ENCODE measurements at regions not wholly inside any gene's neighbourhood (a gene's known extent, or its start where the extent isn't known, plus 50 kb on each side); places are given as distances from the start of the nearest gene placed in this dataset.

DNA sequence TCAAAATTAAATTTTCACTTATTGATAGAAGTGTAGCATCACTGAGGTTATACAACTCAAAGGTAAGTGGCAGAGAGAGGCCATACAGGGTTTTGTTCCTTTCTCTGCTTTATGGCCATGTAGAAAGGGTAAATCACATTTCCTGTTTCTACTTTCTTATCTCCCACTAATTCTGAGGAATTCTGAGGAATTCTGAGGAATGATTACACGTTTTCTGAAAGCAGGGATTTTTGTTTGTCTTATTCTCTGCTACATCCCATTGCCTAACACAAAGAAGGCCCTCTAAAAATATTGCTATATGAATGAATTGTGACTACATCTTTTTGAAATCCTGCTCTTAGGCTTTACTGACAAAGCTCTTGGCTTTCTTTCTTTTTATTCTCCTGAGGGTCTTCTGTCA is 516.9 kb upstream of the ZNF608 start:
- DNase-seq, result no peak

DNA sequence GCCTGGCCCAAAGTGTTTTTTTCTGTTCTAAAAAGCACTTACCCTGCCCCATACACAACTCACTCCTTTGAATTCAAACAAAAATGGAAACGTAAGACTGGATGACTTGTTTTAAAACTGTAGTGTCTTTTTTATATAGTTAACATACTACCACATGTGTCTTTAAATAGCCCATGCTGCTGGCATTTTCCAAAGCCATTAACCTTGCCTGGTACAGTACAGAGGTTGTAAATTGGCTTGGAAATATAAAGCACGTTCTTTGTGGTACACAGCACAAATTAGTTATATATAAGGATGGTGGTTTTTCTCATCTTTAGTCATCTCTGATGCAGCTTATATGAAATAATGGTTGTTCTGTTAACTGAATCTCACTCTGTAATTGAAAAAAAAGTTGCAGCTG is 519.7 kb upstream of the ZNF608 start:
- DNase-seq, result no peak

DNA sequence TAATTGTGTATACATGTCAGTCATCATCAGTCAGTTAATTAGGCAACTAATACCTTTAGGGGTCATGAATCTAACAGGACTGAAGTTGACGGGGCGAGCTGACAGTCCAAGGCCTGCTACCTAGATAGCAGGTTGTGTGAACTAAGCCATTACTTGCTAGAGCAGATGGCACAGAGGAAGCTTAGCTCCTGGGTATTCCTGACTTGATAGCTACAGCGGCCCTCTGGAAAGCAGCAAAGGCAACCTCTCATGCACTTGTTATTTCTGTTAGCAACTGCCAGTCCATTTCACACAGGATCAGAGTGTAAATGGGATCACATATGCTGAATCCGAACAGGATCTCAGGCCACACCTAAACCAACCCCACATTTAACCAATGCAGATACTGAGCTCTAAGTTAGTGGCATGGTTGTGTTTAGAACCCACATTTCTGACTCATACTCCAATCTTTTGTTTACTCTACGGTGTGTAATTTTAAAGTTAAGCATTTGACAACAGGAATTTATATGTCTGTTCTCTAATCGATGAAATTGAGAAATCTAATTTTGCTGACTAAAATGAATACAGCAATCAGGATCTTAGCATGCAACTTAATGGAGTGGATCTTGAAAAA is 521.3 kb upstream of the ZNF608 start:
- DNase-seq, result no peak

DNA sequence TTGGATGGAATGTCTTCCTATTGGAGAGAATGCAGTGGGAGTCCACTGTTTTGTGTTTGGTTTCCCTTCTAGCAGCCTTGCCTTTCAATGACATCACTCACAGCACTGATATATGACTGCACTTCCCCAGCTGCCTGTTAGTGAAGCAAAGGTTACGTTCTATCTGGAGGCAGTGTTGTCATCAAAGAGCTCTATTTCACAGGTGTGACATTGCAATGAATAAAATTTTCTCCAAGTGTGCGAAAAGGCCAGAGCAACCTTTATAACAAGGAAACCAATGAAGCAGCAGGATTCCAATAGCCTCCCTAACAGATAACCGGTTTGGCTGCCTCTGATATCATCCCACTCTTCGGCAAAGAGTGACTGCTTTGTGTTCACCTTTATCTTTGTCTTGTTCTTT is 523.5 kb upstream of the ZNF608 start:
- DNase-seq, result no peak

DNA sequence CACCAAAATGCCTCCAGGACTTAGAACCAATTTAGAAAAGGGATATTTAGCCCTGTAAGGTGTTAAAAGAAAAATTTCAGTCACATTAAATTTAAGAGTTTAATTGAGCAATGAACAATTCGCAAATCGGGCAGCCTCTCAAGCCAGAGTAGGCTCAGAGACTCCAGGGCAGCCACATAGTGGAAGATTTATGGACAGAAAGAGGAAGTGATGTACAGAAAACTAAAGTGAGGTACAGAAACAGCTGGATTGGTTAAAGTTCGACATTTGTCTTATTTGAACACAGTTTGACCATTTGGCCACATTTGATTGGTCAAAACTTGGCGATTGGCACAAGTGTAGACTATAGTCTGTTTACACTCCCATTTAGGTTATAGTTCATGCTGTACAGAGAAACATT is 525.9 kb upstream of the ZNF608 start:
- no peak for DNase-seq

DNA sequence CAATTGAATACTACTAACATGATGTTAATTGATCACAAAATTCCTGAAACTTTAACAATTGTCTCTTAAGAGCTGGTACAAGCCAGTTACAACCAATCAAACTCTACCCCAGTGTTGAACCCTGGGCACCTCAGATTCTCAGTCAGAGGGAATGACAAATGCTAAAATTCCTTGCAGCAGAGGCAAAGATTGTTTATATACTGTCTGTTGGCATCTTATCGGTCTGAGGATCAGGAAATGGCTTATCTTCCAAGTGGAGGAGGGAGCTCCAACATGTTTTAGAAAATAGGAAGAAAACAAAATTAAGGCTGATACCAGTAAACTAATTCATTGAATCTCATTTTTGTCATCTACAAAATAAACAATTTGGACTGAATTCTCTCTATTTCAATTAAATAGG is 527.8 kb upstream of the ZNF608 start:
- DNase-seq, result no peak

DNA sequence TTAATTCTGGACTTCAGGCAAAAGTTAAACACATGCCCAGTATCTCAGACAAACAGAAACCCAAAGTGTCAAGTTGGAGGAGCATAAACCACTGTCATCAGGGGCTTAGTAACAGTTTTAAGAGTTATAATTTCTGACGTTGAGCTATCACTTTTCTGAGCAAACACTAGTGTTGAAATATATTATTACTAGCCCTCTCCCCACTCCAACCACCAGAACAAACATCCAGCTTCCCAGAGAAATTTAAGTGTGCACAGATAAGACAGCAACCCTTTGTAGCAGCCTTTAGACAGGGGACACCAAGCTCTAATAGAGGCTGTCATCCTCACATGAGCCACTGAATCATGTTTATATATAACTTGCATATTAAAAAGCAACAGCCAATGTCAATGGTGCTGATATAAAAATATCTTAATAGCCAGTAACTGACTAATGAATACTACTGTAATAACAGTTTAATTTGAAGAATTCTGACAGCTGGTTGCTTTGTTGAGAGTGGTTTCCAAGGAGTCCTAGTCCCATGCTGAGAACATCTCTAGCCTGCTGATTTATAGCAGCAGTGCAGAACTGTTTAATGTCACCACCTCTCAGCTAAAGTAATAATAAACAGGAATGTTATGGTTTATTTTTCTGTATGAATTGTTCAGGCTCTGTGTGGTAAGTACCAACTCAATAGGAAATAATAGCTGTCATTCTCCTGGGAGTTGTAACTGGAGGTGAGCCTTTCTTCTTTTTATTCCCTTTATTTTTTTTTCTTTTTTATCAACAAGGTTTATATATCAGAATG is 528.7 kb upstream of the ZNF608 start:
- no peak for DNase-seq

DNA sequence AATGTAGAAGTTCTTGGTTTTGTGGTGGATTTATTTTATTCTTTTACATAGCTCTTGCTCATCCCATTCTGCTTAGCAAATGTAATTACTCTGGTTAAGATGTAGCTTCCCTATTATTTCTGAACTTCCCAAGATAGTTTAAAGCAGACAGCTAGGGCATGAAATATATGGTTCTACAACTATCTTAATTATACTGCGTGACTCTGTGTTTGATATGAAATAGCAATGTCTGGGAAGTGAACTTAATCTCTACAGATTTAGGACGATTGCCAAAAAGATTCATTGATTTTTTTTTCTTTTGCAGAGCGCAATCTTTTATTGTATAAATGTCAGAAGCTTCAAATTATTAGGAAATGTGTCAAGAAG is 529.3 kb upstream of the ZNF608 start:
- no peak for DNase-seq

DNA sequence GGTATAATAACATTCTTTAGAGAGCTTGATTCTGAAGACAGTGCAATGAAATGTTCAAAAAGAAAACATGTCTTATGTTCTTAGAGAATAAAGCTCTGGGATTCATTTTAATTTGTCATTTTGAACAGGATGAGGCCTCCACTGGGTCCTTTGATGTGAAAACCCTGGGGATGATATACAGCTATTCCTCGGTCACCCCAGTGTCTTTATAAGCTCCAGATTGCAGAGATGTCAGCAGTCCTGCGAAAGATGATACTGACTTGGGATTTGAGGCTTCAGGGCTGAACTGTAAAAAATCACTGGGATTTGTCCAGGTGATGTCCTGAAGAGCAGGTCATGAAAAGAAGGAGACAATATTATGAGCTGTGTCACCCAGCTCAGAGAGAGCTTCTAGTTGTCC is 529.7 kb upstream of the ZNF608 start:
- DNase-seq, result no peak

DNA sequence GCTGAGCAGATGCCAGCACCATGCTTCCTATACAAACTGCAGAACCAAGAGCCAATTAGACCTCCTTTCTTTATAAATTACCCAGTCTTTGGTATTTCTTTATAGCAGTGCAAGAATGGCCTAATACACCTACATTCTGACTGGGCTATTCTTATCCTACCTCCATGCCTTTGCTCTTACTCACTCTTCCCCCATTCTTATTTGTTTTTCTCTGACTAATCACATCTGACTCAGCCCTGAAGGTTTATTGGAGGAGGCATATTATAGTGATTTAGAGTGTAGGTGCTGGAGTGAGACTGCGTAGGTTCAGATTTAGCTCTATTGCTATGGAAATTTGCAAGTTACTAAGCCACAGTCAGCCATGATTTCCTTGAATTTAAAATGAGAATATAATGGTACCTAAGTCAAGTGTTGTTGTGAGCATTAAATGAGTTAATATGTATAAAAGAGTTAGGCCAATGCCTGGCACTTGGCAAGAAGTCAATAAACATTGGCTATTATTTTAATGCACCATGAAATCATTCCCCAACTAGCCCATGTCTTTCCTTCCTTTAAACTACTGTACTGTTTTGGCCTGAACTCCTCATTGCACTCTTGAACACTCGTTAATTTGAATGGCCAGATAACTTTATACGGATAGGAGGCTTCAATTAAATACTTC is 531.2 kb upstream of the ZNF608 start:
- DNase-seq, result no peak

DNA sequence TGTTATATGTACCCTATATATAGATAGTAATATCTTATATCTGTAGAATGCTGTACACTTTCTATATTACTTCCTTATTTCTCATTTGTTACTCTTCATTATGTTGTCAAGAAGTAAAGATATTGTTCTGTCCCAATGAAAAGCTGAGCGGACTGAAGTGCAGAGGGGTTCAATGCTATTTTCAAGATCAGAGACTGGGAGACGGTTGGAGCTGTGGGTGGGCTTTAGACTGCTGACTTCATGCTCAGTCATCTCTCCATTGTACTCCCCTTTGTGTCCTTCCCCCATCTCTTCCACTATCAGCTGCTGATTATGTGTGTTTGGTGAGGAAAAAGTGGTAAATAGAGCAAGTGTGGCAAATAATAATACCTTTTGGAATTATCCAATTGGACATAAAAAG is 532.3 kb upstream of the ZNF608 start:
- DNase-seq, result no peak

DNA sequence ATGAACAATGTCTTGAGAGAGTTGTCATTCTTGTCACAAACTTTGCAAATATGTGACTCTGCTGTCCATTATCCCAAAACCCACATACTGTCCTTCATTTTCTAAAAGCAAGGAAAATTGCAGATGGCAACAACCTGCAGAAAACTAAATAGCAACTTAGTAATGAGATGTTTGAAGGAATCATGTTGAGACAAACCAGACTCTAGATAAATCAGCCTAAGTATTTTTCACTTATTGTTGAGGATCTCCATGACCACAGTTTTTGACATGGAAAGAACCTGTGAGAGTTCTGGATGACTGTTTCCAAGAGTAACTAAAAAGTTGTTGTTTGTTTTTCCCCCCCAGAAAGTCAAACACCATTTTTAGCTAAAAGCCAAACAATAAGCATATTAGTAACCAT is 535.2 kb upstream of the ZNF608 start:
- no peak for DNase-seq

DNA sequence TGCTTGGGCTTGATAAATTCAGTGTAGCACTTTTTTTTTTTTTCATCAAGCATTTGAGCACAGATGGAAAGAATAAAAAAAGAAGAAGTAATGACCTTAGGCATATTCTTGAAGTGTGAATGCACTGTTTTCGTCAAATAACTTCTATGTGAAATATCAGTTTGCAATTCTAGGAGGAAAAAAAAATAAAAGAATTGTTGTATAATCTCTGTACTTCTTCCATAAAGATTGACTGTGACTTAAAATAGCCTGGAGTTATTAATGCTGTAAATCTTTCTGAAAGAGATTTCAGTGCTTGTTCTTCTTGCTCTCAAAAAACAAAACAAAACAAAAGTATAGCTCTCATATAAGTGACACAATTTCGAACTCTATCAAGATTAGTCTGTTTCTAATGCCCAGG is 536.9 kb upstream of the ZNF608 start:
- no peak for DNase-seq

DNA sequence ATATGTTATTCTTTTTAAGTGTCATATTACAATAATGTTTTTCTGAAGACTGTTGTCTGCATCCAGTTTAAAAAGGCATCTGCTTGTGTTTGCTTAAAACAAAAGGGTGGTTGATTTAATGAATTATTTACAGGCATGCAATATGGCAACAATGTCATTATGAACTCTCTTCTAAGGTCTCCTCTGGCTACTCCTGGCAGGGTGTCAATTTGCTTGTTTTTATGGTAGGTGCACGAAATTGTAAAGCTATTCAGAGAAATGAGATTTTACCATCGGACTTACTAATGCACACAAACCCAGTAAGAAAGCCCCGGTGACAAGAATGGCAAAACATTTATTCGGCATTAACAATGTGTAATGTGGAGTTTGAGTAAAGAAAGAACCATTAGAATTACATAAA is 539.8 kb upstream of the ZNF608 start:
- DNase-seq, result no peak

DNA sequence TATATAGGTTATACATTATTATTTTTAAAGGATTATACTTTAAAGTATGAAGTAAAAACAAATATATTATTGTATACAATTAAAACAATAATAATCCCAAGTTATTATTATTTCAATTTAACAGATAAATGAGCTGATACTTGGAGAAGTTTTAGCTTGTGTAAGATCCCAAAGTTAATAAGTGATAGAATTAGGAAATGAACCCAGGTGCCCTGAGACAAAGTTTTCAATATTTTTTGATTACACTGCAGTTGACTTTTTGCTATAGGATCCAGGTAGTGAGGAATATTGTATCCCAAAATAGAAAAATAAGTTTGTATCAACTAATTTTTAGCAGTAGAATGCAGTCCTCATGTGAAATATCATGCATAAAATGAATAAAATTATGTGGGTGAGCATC is 543.2 kb upstream of the ZNF608 start:
- DNase-seq, result no peak

DNA sequence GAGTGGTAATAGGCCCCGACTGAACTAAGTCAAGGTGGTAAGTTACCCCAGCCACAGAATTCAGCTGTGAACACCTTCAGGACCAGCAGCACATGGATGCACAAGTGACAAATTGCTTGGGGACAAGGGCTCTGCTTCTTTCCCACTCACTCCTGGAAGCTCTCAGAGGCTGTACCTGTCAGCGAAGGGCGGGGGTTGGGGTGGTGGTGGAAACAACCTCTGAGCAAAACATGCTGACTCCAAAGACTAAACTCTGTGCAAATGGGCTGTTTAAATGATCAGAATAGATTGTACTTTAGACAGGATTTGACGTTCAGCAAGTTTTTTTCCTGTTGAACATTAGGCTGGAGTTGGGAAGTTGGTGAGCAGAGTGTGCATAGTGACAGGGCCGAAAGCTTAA is 544.5 kb upstream of the ZNF608 start:
- no peak for DNase-seq

DNA sequence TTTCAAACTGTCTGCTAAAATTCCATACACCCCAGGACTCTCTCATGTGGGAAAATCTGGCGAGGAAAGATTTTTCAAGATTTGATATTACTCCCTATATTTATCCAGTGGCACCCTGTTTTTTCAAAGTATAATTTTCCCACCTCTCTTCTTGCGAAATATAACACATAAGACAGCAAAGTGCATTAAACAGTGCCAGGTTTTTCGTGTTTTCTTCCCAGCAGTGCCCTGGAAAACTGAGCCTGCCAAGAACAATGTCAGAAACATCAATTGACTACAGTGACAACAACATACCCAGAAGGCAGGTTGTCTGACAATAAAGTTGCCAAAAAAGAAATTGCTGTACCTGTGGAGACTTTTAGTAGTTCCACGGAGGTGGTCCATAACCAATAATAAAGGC is 545.0 kb upstream of the ZNF608 start:
- DNase-seq, result no peak

DNA sequence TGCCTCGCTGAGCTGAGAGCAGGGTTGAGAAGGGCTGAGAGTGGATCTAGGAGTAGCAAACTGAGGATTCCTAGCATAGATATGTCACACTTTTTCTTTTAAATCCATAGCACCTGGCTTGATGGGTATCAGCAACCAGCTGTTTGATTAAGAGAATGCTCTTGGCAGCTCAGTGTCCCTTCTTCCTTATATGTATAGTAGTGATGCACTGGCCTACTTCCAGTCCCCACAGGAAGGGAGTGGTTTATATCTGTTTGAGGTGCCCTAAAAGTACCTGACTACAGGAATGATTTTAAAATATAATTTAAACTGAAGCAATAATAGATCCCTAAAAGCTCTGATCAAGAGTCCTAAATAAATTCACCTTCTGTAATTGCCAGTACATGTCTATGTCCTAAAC is 546.8 kb upstream of the ZNF608 start:
- DNase-seq, result no peak

DNA sequence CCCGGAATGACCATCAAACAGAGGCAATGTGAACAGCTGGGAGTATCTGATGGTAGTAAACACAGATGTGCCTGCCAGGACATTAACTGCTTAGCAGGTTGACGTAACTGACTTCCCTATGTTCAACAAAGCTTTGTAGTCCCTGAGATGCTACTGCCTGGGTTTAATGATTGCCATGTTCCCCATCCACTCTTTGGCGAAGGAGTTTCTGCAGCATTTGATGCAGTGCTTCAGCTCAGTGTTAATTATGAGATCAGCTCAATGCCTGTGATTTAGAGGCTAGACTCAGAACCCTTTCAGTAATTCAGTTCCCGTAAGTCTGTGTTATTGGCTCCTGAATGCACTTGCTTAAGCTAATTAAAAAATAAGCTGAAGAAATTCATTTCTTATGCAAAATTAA is 547.3 kb upstream of the ZNF608 start:
- no peak for DNase-seq

DNA sequence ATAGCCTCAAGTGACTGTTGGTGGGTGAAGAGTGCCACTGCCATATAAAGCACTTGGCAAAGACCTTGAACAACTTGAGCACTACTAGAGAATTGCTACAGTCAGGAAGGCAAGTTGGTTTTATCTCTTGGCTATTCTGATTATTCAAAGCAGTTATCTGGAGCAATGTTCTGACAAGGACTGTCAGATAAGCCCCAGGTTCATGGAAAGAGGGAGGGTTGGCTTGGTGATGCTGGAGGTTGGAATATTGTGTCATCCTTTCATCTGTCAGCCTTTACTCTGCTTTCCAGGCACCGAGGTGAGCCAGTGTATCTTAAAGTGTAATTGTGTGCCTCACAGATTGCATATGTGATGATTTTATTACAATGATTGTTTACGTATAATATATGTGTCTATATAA is 548.4 kb upstream of the ZNF608 start:
- no peak for DNase-seq

DNA sequence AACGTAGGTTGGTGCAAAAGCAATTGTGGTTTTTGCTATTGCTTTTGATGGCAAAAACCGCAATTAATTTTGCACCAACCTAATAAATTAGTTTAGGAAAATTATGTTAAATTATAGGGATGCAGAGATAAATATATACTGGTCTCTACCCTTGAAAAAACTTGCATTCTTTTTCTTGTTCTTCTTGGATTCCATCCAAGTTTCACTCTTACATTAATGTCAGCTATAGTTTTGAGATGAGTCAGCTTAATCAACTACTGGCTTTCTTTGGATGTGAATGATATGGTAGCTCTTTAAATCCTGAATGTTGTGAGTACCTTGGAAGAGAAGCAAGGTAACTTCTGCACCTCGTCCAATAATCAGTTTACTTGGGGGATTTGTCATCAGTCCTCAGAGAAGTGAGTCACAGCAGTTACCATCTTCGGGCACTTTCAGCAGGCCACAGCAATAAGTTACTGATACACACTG is 549.0 kb upstream of the ZNF608 start:
- DNase-seq, result no peak

DNA sequence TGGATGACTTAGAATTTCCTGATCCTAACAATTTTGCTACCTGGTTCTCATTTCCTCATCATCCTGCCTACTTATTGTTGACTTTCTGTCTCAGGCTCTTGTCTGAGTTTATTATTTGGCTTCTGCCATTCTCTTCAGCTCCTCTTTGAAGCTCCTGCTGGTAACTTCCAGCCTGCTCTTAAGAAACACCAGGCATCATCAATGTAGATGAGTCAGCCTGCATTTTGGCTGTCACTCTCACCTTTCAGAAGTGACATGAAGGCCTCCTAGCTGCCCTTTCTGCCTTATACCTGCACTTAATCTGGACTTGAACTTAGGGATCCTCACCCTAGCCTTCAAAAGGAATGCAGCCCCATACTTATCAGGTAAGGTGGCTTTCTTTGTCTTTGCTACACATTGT is 551.8 kb upstream of the ZNF608 start:
- no peak for DNase-seq

DNA sequence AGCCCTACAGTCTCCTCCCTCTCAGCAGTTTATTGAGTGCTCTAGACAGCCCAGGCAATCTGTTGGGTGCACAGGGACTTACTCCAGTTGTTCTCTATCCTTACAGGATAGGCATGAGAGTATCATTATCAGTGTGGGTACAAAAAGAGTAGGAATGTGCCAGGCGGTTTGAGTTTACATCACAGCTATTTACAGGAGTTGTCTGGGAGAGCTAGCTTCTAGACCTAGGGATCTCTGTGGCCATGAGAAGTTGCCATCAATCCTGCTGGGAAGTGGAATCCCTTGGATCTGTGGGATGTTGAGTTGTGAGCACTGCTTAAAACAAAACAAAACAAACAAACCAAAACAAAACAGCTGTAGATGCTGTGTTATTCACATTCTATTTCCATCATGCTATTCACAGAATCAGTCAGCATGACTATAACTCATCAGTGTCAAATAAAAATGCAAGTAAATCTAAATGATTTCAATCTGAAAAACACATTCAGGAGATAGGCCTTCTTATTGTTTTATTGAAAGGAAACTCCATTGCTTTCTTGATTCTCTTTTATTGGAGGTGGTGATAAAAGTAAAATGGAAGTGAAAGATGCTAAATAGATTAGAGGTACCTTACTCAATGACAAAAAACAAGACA is 552.4 kb upstream of the ZNF608 start:
- no peak for DNase-seq

DNA sequence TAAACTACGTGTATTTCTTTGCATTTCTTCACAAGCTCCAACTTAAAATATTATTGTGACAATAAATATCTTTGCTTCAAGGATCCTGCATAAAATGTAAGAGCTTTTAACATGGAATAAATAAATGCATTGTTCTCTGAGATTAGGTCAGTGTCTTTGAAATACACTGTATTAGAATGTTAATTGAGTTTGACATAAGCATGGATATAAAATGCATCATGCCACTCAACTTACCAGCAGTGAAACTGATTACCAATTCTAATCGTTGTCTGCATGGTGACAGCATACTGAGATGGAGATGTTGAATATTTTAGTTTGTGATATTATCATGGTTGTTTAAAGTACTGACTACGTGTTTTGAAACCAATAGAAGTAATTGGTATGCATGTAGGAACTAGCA is 555.3 kb upstream of the ZNF608 start:
- no peak for DNase-seq
